GM21825 (cell line): ENCODE measurements at regions not wholly inside any gene's neighbourhood (a gene's known extent, or its start where the extent isn't known, plus 50 kb on each side); places are given as distances from the start of the nearest gene placed in this dataset.

ENCODE experiments used
- ATAC-seq: cut with Tn5 transposase; IDR thresholded peaks from one replicate; pipeline ENCODE4 v1.9.1; 2021; ENCODE audit warnings: mild to moderate bottlenecking, moderate library complexity; ENCODE audit not compliant: unreplicated experiment

- no peak for ATAC-seq
These were observed 816.2 kb upstream of the GRAMD2B start for GRCh38 chr5:125607018-125607417.

- ATAC-seq: no peak
These were observed 814.2 kb upstream of the GRAMD2B start for GRCh38 chr5:125609011-125609410.

GRCh38 chr5:125610892-125611291 lies 812.3 kb upstream of the GRAMD2B start:
- ATAC-seq: no peak

GRCh38 chr5:125611541-125611940 lies 811.7 kb upstream of the GRAMD2B start:
- no peak for ATAC-seq

- no peak for ATAC-seq
These were observed 811.0 kb upstream of the GRAMD2B start for GRCh38 chr5:125612181-125612721.

- ATAC-seq: no peak
These were observed 810.4 kb upstream of the GRAMD2B start for GRCh38 chr5:125612776-125613175.

GRCh38 chr5:125630237-125630636 lies 793.0 kb upstream of the GRAMD2B start:
- ATAC-seq: no peak

GRCh38 chr5:125633523-125633922 lies 789.7 kb upstream of the GRAMD2B start:
- ATAC-seq: no peak

GRCh38 chr5:125634216-125634835 lies 788.9 kb upstream of the GRAMD2B start:
- no peak for ATAC-seq

- ATAC-seq: no peak
These were observed 783.4 kb upstream of the GRAMD2B start for GRCh38 chr5:125639858-125640257.

GRCh38 chr5:125652761-125653160 lies 770.4 kb upstream of the GRAMD2B start:
- ATAC-seq: no peak

GRCh38 chr5:125654392-125654791 lies 768.8 kb upstream of the GRAMD2B start:
- ATAC-seq: no peak

- ATAC-seq: no peak
These were observed 768.1 kb upstream of the GRAMD2B start for GRCh38 chr5:125655156-125655555.

- ATAC-seq: no peak
These were observed 765.3 kb upstream of the GRAMD2B start for GRCh38 chr5:125657936-125658335.

- ATAC-seq: no peak
These were observed 763.7 kb upstream of the GRAMD2B start for GRCh38 chr5:125659316-125660023.

- no peak for ATAC-seq
These were observed 762.8 kb upstream of the GRAMD2B start for GRCh38 chr5:125660231-125660895.

GRCh38 chr5:125661584-125661983 lies 761.6 kb upstream of the GRAMD2B start:
- no peak for ATAC-seq

GRCh38 chr5:125668884-125669283 lies 754.3 kb upstream of the GRAMD2B start:
- ATAC-seq: no peak

- ATAC-seq: no peak
These were observed 749.8 kb upstream of the GRAMD2B start for GRCh38 chr5:125673359-125673950.

GRCh38 chr5:125679522-125679921 lies 743.7 kb upstream of the GRAMD2B start:
- no peak for ATAC-seq

GRCh38 chr5:125683669-125684068 lies 739.5 kb upstream of the GRAMD2B start:
- ATAC-seq: no peak
